T-helper 2 cell (primary cell): ENCODE measurements at regions not wholly inside any gene's neighbourhood (a gene's known extent, or its start where the extent isn't known, plus 50 kb on each side); places are given as distances from the start of the nearest gene placed in this dataset.
A peak's percentile ranks its signal among the peaks of the same experiment; 100 is the strongest.

ENCODE experiments used
- DNase-seq, 5 experiments: peaks; one replicate each; pipeline versions ENCODE4 v3.0.0 to v3.0.0-alpha.2; 2012 to 2022

- no peak for DNase-seq
Observed at GRCh38 chr15:36497901-36498300, 81.5 kb upstream of the CDIN1 start.

DNA sequence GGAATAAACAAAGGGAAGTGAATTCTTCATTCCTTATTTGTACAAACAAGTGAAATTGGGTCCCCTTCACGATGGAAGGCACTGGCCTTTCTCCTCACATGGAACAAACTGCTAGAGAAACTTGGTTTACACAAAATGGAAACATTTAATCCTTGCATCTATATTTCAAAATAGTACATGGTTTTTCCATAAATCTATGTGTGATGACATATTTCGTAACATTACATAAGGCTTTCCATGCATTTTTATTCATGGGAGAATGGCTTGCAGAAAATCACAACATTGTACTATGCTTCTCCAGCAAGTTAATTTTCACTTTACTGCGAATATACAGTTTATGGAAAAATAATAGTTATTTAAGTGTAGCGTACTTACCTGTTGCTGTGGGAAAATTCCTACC is 81.0 kb upstream of the CDIN1 start:
- DNase-seq: no peak

DNA sequence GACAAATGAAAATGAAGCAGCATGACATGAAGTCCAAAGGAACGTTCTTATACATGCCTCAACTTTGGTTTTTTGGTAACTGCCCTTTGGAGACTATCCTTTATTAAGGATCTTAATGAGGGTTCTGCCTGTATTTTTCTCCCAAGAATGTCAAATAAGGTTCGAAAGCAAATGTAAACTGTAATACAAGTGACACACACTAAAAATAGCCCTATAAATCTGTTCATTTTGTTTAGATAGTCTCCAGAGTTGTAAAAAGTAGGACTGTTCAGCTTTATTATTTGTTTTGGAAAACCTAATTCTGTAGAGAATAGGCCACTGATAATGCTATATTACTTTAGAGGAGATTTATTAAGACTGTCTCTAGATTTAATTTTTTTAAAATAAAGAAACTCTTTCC is 80.5 kb upstream of the CDIN1 start:
- no peak for DNase-seq

DNA sequence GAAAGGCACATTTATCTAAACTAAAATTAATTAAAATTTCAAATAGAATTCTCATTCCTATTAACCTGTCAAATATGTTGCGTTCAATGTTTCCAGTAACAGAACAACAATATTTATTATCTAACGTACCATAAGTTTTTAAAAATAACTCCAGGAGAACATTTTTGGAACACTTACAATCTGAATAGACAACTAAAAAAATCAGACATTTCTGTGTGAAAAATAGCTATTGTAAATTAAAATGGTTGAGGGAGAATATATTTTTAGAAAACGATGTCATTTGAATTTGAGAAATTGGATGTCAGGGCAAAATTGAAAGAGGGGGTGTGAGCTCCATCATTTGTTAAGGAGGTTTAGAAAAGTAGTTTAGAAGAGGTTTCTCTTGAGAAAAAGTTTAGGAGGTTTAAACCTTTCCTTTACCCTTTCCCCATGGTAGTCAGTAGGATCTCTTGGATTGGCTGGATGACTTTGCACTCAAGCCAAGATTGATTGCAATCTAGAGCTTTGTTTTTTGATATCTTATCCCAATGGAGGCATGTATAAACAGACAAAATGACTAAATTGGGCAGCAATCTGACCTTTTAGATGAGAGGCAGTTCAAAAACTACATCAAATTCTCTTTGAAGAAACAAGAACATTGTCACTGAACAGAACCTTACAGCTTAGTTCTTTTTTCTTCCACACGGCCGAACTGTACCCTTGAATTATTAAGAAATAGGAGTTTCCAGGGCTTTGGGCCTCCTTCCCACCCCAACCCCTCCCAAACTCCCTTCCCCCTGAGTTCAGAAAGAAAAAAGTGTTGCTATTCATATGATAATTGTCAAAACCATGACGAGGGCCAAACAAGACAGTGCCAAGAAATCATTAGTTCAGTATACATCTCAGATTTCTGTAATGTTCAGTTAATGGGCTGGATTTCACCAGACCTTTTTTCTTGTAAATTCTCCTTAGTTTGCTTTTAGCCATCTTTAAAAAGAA is 79.7 kb upstream of the CDIN1 start:
- no peak for DNase-seq

DNA sequence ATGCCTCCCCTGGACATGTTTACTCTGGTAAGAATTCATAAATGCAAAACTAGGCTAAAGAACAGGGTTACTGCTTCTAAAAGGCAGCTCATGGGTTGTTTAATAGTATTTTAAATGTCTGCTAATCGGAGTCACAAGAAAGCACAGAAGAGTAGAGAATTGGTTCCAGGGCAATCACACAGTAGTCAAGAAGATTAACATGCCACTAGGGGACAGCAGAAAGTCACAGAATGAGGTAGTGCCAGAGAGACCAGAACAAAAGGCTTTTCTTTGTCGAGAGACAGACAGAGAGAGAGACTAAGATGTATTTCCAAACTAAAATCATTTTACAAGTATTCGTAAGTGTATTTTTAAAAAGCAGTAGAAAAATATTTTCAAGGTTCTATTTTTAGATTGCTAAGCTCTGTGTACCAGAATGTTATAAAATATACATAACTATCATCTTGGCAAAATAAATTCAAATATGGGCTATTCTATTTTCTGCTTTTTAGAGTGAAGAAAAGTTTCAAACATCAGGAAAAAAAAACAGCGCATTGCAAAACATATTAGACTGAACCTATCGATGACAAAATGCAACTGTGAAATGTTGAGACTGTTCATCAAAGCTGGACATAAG is 78.3 kb upstream of the CDIN1 start:
- peak in 1 of 5 experiments; percentile 30 for DNase-seq

- no peak for DNase-seq
Observed at GRCh38 chr15:36502509-36502908, 76.9 kb upstream of the CDIN1 start.

DNA sequence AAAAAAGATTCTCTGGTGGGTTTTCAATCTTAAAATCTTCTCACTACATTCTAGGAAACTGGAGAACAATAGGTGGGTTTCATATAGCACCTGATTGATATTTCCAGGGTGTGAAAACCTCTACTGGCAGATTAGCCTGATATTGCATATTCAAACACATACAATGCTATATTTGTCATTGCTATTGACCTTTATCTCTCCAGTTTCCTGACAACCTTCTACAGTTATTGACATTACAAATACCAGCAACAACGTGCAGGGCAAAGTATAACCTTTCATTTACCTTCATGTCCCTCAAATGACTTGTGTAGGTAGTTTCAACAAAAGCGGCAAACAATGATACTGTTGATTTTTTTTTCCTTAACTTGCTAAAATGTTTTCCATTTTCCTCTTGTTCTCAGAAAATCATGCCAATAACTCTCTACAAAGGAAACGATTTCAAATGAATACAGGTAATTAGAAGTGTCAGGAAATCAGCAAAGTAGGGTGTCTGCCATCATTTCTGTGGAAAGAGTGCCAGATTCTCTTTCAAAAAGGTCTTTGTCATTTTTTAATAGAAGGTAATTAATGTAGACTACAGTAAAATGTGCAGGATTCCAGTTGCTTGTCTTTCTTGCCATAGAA is 72.6 kb upstream of the CDIN1 start:
- DNase-seq: no peak

GRCh38 chr15:36507458-36507857 is 72.0 kb upstream of the CDIN1 start:
- DNase-seq: no peak

DNA sequence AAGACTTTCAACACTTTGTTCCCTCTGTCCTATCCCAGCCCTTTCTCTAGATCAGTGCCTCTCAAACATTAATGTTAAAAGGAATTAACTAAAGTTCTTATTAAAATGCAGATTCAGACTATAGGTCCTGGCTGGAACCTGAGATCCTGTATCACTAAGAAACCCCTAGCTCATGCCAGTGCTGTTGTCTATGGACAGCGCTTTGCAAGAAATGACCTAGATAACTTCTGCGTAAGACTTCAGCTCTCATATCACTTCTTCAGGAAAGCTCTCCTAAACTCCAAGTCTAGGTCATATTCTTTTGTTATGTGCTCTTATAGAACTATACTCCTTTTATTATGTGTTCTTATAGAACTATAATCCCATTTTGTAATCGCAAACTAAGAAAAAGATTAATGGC is 67.8 kb upstream of the CDIN1 start:
- no peak for DNase-seq

DNA sequence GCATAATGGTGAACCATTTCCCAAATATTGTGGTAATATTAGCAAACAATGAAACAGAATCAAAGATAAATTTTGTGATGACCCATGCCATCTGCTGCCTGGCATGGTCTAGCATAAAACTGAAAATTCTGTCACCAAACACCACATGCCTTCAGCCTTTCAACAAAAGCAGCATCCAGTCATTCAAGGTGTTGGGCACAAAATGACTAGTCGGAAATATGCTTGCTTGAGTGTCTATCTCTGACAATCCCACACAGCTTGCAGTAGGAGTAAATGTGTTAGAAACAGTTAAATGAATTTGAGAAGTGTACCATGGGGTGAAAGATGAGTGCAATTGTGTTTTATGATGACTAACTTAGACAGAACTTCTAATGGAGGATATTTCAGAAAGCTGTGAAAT is 61.7 kb upstream of the CDIN1 start:
- DNase-seq: peak in 1 of 5 experiments; percentile 0

- no peak for DNase-seq
Observed at GRCh38 chr15:36519067-36519466, 60.4 kb upstream of the CDIN1 start.

DNA sequence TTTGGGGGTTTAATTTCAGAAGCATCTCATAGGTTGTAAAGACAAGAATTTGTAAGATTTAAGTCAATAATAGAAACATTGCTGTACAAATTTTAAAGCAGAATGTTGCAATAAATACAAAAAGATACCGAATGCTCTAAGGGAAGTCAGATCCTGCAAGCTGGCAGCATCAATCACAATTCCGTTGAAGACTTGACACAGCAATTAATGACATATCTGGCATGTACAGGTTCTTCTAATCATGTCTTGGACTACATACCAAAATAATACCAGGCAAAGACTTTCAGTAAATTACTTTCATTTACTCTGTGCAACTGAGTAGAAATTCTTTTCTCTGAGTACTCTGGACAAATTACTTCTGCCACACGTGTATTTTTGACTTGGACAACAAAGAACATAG is 54.0 kb upstream of the CDIN1 start:
- DNase-seq: no peak

DNA sequence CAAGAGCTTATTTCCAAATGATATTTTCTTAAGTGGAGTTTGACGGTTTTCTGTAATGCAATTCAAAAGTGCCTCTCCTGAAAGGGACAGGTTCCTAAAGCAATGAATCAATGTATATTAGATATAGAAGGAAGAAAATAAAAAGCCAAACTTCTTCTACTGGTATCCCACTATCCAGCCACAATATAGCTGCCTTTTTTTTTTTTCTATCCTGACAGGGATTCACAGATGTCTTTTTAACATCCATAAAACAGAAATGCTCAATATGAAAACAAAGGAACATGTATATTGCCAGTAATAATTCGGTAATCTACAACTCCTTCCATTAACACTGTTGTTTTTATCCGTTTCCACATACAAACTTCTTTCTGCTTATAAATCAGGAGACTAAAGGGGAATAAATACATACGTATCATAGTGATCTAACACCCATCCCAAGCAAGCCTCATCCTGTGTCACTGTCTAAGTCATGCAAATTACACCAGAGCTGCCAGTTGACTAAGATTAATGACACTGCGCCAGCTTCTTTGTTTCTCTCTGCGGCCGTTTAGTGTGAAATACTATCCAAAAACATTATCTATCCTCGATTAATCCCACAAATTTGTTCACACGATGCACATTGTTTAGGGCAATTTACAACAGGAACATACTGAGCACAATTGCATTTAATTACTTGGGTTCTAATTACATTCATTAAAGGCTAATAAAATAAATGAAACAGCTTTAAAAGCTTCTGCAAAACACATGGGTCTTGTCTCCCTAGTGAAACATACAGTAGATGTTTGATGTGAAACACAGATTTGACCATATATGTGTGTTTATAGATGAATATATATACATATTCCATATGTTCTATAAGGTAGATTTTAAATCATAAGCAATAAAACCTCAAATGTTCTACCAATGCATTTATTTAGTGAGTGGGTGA is 51.9 kb upstream of the CDIN1 start:
- no peak for DNase-seq

DNA sequence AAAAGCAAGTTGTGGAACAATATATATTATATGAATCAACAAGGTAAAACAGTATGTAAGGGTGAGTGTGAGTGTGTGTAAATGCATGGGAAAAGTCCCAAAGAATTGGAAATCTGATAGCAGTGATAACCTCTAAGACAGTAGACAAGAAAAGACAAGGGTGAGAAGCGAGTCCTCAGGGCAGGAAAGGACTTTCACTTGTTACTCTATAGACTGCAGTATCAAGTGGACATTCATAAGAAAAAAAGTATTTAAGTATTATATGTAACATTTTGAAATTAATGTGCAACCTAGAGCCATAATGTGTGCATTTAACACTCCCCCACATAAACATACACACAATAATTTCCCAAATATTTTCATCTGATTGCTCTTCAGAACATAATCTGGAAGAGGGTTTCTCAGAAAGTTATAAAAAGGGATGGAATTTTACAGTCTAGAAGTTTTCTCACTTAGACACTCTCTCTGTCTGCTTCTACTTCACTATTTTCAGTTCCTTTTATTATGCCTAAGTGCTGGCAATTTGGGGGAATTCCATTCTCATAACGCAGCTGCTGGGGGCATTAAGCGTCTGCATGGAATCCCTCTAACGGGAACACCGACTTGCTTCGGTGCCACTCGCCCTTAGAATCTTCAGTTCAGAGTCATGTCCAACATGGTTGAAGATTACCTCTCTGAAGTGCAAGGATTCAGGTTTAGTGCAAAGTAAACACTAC is 50.0 kb upstream of the CDIN1 start:
- DNase-seq: no peak
